Prostate gland (tissue), 2 donors: ENCODE measurements at regions not wholly inside any gene's neighbourhood (a gene's known extent, or its start where the extent isn't known, plus 50 kb on each side); places are given as distances from the start of the nearest gene placed in this dataset.

ENCODE experiments used
- POLR2A ChIP-seq: fragments of 450-650 bp; IDR thresholded peaks from one replicate; pipeline ENCODE4 v1.6.1; 2016; ENCODE audit warnings: antibody characterized with exemption, mild to moderate bottlenecking
- TF ChIP-seq, protein P1 (sequence below), 4 experiments: fragments of 200-600 bp in 2 of 4; fragments of 450-650 bp in 2 of 4; sonication (generic) in 2 of 4; IDR thresholded peaks; 1 replicate in 3 of 4; 2 replicates in 1 of 4; pipeline ENCODE4 v1.5.1; 2016 to 2019; ENCODE audit warnings: antibody characterized with exemption in 4 of 4, mild to moderate bottlenecking in 2 of 4, moderate library complexity in 2 of 4

- TF ChIP-seq POLR2A, result no peak
- TF ChIP-seq, protein P1, sequence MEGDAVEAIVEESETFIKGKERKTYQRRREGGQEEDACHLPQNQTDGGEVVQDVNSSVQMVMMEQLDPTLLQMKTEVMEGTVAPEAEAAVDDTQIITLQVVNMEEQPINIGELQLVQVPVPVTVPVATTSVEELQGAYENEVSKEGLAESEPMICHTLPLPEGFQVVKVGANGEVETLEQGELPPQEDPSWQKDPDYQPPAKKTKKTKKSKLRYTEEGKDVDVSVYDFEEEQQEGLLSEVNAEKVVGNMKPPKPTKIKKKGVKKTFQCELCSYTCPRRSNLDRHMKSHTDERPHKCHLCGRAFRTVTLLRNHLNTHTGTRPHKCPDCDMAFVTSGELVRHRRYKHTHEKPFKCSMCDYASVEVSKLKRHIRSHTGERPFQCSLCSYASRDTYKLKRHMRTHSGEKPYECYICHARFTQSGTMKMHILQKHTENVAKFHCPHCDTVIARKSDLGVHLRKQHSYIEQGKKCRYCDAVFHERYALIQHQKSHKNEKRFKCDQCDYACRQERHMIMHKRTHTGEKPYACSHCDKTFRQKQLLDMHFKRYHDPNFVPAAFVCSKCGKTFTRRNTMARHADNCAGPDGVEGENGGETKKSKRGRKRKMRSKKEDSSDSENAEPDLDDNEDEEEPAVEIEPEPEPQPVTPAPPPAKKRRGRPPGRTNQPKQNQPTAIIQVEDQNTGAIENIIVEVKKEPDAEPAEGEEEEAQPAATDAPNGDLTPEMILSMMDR (IDR thresholded peaks at IDR 0.05), result no peak
Observed at GRCh38 chr1:87497380-87498203, 168.9 kb downstream of the LMO4 start.
